GM21576 (cell line): ENCODE measurements at regions not wholly inside any gene's neighbourhood (a gene's known extent, or its start where the extent isn't known, plus 50 kb on each side); places are given as distances from the start of the nearest gene placed in this dataset.

Experiments
- ATAC-seq: cut with Tn5 transposase; IDR thresholded peaks from one replicate; pipeline ENCODE4 v1.9.1; 2021; ENCODE audit warnings: mild to moderate bottlenecking, moderate library complexity; ENCODE audit not compliant: unreplicated experiment

- ATAC-seq, result no peak
These were observed 150.9 kb upstream of the DMRT1 start for GRCh38 chr9:690517-691111.

GRCh38 chr9:691825-692400 lies 149.6 kb upstream of the DMRT1 start:
- no peak for ATAC-seq

GRCh38 chr9:692636-693129 lies 148.8 kb upstream of the DMRT1 start:
- no peak for ATAC-seq

- no peak for ATAC-seq
These were observed 148.1 kb upstream of the DMRT1 start for GRCh38 chr9:693201-694091.

DNA sequence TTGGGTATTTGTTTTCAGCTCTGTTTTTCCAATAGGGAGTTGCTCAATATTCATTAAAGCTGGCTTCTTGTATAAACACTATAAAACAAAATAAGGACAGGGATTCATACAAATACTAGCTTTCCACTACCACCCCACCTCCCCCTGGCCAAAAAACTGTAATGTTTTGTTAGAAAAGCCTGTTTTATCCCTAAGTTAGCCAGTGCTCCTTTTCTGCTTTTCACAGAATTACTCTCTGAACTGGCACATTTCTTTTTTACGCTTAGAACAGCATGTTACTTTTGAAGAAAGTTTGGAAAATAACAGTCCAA lies 147.4 kb upstream of the DMRT1 start:
- no peak for ATAC-seq

GRCh38 chr9:694403-695154 lies 146.9 kb upstream of the DMRT1 start:
- no peak for ATAC-seq

DNA sequence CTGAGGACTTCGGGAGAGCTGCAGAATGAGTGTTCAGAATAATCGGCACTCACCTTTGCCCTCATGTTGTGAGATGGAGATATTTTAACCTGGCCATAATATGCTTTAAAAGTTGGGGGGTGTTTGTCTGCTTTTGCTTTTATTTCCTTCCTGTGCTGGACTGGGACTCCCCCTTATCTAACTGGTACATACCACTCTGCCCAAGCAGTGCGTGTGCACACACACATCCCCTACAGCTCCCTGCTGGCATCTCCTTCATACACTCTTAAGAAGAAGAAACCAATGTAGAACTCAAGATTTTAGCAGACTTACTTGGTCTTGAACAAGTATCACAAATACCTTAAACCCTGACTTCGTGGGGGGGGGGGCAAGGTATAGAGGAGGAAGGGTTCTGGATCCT lies 146.2 kb upstream of the DMRT1 start:
- ATAC-seq, result no peak

DNA sequence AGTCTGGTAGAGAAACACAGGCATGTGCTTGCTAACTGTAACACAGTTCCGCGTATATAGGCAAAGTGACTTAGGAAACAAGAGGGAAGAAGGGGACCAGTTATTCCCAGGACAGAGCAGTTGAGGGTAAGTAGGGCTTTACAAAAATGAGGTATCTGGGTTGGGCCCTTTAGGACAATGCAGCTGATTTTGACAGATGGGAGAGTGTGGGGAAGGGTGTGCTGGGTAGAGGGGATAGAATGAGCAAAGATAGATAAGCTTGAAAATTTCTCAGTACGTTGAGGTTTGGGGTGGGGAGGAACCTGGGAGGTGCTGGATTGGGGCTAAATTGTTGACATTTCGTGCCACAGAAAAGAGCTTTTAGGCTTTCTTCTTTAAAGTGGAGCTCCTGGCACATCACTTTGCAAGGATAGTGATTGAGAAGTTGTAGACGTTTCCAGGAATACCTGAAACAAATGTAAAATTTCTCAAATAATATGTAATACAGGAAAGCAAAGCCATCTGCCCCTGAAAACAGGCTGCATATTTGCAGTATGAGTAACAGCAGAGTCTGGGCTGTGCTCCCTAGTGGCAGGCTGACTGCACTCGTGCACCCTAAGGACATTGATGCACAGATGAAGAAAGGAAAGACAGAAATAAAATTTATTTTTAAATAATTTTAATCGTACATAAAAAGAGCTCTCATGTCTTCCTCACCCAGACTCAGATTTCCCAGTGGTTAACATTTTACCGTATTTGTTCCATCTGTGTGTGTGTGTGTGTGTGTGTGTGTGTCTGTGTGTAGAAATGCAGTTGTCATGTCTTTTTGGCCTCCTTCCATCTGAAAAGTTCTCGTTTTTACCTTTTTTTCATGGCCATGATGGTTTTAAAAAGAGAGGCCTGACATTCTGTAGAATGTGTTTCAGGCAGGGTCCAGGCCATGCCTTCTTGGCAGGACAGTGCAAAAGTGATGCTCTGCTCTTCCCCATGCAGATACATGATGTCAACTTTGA lies 144.9 kb upstream of the DMRT1 start:
- no peak for ATAC-seq

DNA sequence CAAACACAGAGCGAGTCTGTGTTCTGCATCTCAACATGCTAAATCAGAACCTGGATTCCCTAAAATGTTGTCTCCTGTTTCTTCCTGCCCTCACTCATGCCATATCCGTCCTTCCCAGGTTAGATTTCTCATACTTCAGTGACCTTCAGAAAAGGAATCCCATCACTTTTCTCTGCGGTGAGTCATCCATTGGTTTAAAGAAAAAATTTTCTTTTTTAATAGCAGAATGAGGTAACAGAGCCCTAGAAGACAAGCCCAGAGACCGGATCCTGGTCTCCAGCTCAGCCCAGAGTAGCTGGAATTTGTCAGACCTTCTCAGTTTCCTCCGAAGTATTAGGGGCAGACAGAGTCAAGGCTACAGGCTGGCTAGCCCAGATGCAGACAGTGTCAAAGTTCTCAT lies 143.2 kb upstream of the DMRT1 start:
- no peak for ATAC-seq

DNA sequence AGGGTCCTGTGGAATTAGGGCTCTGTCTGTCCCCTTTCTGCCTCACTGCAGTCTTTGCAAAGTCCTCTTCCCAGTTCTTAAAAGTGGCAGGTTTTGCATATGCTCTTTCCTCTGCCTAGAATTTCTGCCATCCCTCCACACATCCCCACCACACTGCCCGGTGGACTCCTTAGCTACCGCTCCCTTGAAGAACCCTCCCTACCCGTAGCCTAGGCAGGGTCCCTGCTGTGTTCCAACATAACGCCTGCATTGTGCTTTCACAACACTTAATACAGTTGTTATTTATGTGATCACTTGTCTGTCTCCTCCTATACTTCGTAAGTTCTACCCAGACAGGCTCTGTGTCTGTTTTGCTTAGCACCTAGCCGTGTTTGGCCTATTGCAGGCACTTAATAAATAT lies 142.5 kb upstream of the DMRT1 start:
- no peak for ATAC-seq

DNA sequence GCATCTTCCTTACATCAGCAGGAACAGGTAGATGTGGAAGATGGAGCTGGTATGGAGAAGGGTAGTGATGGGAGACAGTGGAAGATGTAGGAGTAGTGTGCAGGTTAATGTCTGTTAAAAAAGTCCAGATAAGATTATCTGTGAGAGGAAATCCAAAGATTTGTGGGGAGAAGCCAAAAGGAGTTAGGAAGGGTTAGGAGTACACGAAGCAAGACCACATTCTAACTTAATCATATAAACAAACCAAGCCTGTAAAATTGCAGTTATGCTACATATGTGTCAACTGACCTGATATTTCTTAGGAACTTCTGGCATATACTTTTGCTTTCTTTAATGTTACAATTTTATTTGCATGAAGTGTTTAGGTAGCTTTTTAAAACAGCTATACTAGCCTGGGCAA lies 142.1 kb upstream of the DMRT1 start:
- no peak for ATAC-seq

- no peak for ATAC-seq
These were observed 140.9 kb upstream of the DMRT1 start for GRCh38 chr9:700365-701282.

DNA sequence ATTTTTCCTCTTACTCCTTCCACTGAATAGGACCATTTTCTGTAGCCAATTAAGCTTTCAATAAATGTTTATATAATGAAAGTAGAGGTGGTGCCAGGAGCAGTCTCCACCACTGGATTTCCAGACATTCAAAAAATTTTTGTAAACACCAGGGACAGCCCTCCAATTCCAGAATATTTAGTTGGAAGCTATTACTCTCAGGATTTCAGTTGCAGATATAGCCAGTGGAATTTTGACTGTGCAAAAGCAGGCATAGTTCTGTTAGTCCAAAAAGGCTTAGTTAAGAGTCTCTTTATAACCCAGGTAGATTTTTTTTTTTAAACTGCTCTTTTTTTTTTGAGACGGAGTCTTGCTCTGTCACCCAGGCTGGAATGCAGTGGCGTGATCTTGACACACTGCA lies 138.1 kb upstream of the DMRT1 start:
- no peak for ATAC-seq

DNA sequence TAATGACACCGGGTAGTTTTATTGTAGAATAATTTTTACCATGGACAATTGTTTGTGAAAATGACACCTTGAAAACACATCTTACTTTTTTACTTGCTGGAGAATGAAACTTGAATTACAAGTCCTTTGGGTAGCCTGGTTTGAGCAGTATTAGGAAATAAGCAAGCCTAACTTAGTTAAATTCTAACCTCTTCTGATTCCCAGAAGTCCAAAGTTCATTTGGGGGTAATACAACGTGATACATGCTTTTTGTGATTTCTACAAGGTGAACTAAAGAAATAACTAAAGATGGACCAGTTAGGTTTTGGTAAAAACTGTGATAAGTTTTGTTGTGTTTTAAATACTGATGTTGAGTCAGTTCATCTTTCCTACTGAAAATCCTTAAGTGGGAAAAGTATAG lies 135.4 kb upstream of the DMRT1 start:
- no peak for ATAC-seq

GRCh38 chr9:706606-707459 lies 134.7 kb upstream of the DMRT1 start:
- ATAC-seq, result peak; percentile 46

DNA sequence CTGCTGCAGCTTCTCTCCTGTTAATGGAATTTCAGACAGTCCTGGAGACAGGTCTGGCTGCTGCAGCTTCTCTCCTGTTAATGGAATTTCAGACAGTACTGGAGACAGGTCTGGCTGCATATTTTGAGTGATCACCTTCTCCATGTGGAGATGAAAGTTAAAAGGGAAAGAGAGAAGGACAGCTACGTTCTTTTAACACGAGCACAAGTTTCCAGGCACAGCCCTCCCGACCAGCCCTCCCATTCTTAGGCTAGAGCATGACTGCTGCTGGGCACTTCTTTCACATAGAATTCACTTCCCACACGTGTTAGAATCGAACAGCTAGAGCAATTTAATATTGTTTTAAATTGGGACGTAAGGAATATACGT lies 133.3 kb upstream of the DMRT1 start:
- ATAC-seq, result no peak

DNA sequence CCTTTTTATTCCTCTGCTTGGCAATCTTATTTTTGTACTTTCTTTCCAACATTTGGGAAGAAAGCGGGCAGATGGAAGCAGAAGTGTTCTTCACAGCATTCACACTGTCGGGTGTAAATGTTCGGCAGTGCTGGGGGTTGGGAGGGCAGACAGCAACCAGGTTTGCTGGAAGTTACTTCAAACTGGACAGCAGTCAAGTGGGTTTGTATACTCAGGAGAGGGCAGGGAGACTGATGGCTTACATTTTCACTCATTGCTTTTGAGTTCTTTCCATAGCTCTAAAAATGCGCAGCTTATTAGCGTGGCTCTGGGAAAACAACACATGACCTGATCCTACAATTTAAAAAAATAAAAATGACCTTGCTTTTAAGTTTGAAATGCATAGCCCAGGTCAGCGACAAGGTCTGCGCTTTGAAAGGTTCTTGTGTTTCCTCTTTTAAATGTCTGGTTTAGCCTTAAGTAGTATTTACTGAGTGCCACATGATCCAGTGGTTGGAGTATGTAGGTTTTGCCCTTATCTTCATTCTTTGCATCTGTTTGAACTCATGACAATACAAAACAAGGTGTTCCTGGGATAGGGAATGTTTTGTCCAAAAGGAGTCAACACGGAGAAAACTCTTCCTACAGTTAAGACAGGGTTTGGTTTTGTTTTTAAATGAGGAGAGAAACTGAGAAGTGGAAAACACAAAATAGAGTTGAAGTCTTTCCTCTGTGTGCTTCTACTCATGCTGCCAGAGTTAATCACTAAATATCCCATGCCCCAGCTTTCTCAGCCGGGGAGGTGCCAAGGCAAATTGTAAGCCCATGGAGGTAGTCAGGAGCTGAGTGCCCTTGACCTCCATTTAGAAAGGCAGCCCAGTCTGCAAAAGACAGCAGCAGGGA lies 132.7 kb upstream of the DMRT1 start:
- no peak for ATAC-seq
